ENCODE measurements at regions not wholly inside any gene's neighbourhood (a gene's known extent, or its start where the extent isn't known, plus 50 kb on each side); places are given as distances from the start of the nearest gene placed in this dataset.

DNA sequence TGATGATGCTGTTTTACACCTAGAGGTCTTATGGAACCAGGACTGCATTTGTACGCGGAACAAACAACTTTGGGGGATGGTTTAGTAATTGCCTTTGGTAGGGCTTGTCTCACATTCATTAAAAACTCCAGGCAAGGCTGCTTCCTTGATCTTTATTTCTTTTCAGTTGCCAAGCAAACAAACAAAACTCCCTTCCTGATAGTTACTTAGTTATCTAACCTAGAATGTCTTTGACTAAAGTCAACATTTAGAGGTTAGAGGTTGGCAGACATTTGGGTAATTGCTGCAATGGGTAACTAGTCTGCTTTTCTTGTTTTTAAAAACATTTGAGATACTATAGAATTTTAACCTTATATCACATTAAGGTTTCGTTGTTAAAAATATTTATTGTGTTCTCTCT lies 500.9 kb upstream of the PTBP2 start:
- TF ChIP-seq, protein P1, sequence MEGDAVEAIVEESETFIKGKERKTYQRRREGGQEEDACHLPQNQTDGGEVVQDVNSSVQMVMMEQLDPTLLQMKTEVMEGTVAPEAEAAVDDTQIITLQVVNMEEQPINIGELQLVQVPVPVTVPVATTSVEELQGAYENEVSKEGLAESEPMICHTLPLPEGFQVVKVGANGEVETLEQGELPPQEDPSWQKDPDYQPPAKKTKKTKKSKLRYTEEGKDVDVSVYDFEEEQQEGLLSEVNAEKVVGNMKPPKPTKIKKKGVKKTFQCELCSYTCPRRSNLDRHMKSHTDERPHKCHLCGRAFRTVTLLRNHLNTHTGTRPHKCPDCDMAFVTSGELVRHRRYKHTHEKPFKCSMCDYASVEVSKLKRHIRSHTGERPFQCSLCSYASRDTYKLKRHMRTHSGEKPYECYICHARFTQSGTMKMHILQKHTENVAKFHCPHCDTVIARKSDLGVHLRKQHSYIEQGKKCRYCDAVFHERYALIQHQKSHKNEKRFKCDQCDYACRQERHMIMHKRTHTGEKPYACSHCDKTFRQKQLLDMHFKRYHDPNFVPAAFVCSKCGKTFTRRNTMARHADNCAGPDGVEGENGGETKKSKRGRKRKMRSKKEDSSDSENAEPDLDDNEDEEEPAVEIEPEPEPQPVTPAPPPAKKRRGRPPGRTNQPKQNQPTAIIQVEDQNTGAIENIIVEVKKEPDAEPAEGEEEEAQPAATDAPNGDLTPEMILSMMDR (optimal IDR thresholded peaks at IDR 0.05 in 1 of 3, IDR thresholded peaks at IDR 0.05 in 1 of 3, conservative IDR thresholded peaks at IDR 0.05 in 1 of 3; ENCODE audit: extremely low read depth in 1 of 3, insufficient read depth in 2 of 3, low read length in 3 of 3): no peak
- TF ChIP-seq EZH2 (IDR thresholded peaks at IDR 0.05; ENCODE audit: low read length): no peak

Measured in keratinocyte (primary cell).